Tibial nerve (tissue), 3 donors: ENCODE measurements at regions not wholly inside any gene's neighbourhood (a gene's known extent, or its start where the extent isn't known, plus 50 kb on each side); places are given as distances from the start of the nearest gene placed in this dataset.
"Not testable (repeated sequence)": the region's sequence is repeated elsewhere in the genome, so short reads cannot be mapped to it uniquely, and the experiment has no call there.

Experiments used
- CTCF ChIP-seq, 5 experiments: fragments of 200-600 bp in 3 of 5; fragments of 450-650 bp in 2 of 5; sonication (generic) in 3 of 5; IDR thresholded peaks; one replicate each; pipeline ENCODE4 v1.5.1; 2016 to 2019; ENCODE audit warnings: antibody characterized with exemption in 5 of 5, mild to moderate bottlenecking in 3 of 5, moderate library complexity in 2 of 5
- POLR2A ChIP-seq, 2 donors: fragments of 450-650 bp; IDR thresholded peaks; one replicate each; pipeline ENCODE4 v1.6.1; 2017; ENCODE audit warnings: antibody characterized with exemption in 2 of 2, mild to moderate bottlenecking in 2 of 2, moderate library complexity in 2 of 2

- TF ChIP-seq POLR2A, CTCF (IDR thresholded peaks at IDR 0.05): not testable (repeated sequence)
Observed at GRCh38 chr18:56438480-56438879, 199.9 kb downstream of the TXNL1 start.
